GM19351 (cell line): ENCODE measurements at regions not wholly inside any gene's neighbourhood (a gene's known extent, or its start where the extent isn't known, plus 50 kb on each side); places are given as distances from the start of the nearest gene placed in this dataset.

Experiments used
- ATAC-seq: cut with Tn5 transposase; IDR thresholded peaks from one replicate; pipeline ENCODE4 v1.9.1; 2021; ENCODE audit warnings: mild to moderate bottlenecking, moderate library complexity; ENCODE audit not compliant: unreplicated experiment

DNA sequence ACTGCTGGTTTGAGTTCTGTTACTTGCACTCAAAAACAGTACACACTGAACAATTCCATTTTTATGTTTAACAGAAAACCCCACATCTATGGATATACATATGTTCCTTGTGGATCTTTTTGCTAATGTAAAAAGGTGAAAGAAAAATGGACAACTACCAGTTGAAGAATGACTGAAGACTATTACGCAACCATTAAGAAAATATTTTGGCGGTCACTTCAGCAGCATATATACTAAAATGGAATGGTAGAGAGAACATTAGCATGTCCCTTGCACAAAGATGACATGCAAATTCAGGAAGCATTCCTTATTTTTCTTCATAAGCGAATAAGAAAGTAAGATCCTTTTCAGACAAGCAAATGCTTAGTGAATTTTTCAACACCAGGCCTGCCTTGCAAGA is 84.6 kb upstream of the FMR1 start:
- no peak for ATAC-seq

GRCh38 chrX:147828719-147829118 is 83.0 kb upstream of the FMR1 start:
- no peak for ATAC-seq

- peak; percentile 95 for ATAC-seq
These were observed 78.9 kb upstream of the FMR1 start for GRCh38 chrX:147832707-147833348.

DNA sequence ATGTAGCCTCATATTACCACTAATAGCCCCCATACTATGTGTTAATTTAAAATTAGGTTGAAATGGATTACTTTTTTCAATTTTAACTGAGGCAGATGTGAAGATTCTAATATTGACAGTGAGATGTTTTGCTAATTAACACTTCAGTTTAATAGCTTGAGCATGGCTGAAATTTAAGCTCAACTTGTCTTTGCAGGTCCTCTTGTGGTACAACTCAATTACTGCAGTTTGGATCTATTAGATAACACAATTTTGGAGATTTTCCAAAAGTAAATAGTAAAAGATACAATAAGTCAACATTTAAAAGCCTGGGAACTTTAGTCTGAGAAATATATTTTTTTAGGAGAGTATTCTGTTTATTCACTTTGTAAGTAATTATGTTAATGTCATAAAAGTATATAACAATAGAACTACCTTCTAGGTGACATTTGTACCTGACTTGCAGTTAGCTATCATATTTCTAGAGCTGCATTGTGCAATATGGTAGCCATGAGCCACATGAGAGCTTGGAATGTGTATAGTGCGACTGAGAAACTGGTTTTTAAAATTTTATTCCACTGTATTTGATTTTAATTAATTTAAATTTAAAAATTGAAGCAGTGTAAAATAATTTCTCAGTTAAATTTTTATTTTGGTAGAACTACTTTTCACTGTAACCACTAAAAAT is 73.1 kb upstream of the FMR1 start:
- ATAC-seq, result peak; percentile 71

DNA sequence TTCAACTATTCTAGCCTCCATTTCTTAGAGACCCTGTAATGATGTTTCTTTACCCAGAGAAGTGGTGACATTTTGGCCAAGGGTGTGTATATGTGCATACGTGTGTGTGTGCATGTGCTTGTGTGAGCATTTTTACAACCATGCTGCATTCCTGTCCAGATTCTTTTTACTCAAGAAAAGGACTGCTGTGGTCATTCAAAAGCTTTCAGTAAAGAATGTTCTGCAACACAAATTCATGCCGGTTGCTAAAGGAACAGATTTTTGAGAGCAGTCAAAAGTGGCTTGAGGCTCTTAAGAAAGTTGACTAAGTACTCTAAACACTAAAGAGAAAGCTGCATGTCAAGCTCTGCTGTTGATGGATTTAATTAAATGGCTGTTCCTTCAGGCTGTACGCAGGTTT is 65.0 kb upstream of the FMR1 start:
- no peak for ATAC-seq

DNA sequence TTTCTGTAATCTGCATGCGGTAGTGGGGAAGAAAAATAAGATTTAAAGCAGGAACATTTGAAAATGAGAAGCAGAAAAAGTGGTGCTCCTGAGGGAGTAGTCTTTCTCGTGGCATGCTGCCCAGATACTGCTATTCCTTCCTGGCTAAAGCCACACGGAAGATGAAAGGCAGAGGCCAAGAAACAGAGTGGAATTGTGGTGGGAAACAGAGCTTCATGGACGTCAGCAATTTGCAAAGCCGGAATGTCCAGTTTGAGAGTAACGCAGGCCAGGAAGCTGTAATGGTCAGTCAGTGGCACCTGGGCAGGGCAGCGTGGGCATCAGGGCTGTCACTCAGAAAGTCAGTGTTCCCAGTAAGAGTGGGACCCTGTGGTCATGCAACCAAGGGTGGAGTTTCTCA is 63.7 kb upstream of the FMR1 start:
- ATAC-seq, result no peak

- ATAC-seq, result no peak
These were observed 62.9 kb upstream of the FMR1 start for GRCh38 chrX:147848543-147849443.

DNA sequence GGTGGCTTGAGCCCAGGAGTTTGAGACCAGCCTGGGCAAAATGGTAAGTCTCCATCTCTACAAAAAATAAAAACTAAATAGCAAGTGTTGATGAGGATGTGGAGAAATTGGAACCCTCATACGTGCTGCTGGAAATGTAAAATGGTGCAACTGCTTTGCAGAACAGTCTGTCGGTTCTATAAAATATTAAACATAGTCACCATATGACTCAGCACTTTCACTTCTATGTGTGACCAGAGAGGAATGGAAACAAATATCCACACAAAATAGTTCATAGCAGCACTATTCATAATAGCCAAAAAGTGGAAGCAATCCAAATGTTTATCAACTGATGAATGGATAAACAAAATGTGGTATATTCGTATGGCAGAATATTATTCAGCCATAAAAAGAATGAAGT is 60.8 kb upstream of the FMR1 start:
- ATAC-seq, result peak; percentile 56

DNA sequence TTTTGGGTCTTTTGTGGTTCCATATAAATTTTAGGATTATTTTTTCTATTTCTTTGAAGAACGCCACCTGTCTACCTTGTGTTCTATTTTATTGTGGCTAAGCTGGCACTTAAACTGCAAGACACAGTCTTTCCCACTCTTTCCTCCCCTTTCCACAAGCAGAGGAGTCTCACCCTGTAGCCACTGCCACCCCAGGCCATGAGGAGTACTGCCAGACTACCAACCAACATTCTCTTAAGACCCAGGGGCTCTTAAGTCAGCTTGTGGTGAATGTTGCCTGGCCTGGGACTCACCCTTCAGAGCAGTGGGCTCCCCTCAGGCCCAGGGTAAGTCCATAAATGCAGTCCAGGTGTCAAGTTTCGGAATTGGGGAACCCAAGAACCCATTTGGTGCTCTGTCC is 58.0 kb upstream of the FMR1 start:
- no peak for ATAC-seq

GRCh38 chrX:147859666-147860065 is 52.1 kb upstream of the FMR1 start:
- ATAC-seq, result no peak
